Loucy (cell line): ENCODE measurements at regions not wholly inside any gene's neighbourhood (a gene's known extent, or its start where the extent isn't known, plus 50 kb on each side); places are given as distances from the start of the nearest gene placed in this dataset.

Experiments
- H2AFZ ChIP-seq: fragments of 200-600 bp; sonication (generic); 2 replicates; pipeline ENCODE4 v1.6.0; 2016; ENCODE audit warnings: antibody characterized with exemption, mild to moderate bottlenecking, low read length, moderate library complexity
- H3F3A ChIP-seq: fragments of 200-600 bp; 2 replicates; pipeline ENCODE4 v1.6.0; 2016; ENCODE audit warnings: antibody characterized with exemption, low read depth, mild to moderate bottlenecking
- H3K27me3 ChIP-seq: fragments of 200-600 bp; sonication (generic); 2 replicates; pipeline ENCODE4 v1.6.1; 2014; ENCODE audit warnings: low read length, mild to moderate bottlenecking; ENCODE audit not compliant: insufficient read depth, poor library complexity, severe bottlenecking
- H3K36me3 ChIP-seq: fragments of 200-600 bp; sonication (generic); 2 replicates; pipeline ENCODE4 v1.6.1; 2016; ENCODE audit warnings: low read length; ENCODE audit not compliant: insufficient read depth
- H3K4me1 ChIP-seq: fragments of 200-600 bp; sonication (generic); 2 replicates; pipeline ENCODE4 v1.5.1; 2014; ENCODE audit warnings: low read length, mild to moderate bottlenecking; ENCODE audit not compliant: insufficient read depth, poor library complexity, severe bottlenecking
- H3K4me2 ChIP-seq: fragments of 200-600 bp; sonication (generic); 2 replicates; pipeline ENCODE4 v1.6.0; 2014; ENCODE audit warnings: antibody characterized with exemption, low read length, low read depth, mild to moderate bottlenecking; ENCODE audit not compliant: poor library complexity, severe bottlenecking
- H3K4me3 ChIP-seq: fragments of 200-600 bp; sonication (generic); 2 replicates; pipeline ENCODE4 v1.5.1; 2014; ENCODE audit warnings: low read length, mild to moderate bottlenecking, mixed read lengths; ENCODE audit not compliant: poor library complexity, severe bottlenecking
- H3K79me2 ChIP-seq: fragments of 200-600 bp; sonication (generic); 2 replicates; pipeline ENCODE4 v1.6.1; 2014; ENCODE audit warnings: low read length; ENCODE audit not compliant: insufficient read depth
- H3K9ac ChIP-seq: fragments of 200-600 bp; sonication (generic); 2 replicates; pipeline ENCODE4 v1.6.0; 2014; ENCODE audit warnings: mild to moderate bottlenecking, low read depth, low read length, moderate library complexity; ENCODE audit not compliant: poor library complexity, severe bottlenecking
- H3K9me2 ChIP-seq: fragments of 200-600 bp; sonication (generic); replicated peaks from 2 replicates; pipeline ENCODE4 v1.6.1; 2016; ENCODE audit warnings: low read depth, low read length, mixed read lengths
- H3K9me3 ChIP-seq: fragments of 200-600 bp; sonication (generic); 2 replicates; pipeline ENCODE4 v1.6.1; 2014; ENCODE audit warnings: mild to moderate bottlenecking, antibody characterized with exemption, low read length, low read depth; ENCODE audit not compliant: insufficient read depth
- H4K20me1 ChIP-seq: fragments of 200-600 bp; sonication (generic); 2 replicates; pipeline ENCODE4 v1.6.0; 2014; ENCODE audit warnings: antibody characterized with exemption, low read length, mild to moderate bottlenecking; ENCODE audit not compliant: insufficient read depth, poor library complexity, severe bottlenecking
- CTCF ChIP-seq: fragments of 200-600 bp; sonication (generic); conservative IDR thresholded peaks from 2 replicates; pipeline ENCODE4 v1.5.1; 2014; ENCODE audit warnings: mild to moderate bottlenecking, antibody characterized with exemption, low read length
- EZH2phosphoT487 ChIP-seq: fragments of 200-600 bp; IDR thresholded peaks from 2 replicates; pipeline ENCODE4 v1.6.1; 2018; ENCODE audit warnings: antibody characterized with exemption, mild to moderate bottlenecking, moderate library complexity, borderline replicate concordance

GRCh38 chr3:74273091-74273490 is 341.4 kb downstream of the CNTN3 start:
- no peaks in the 10 kb centered on the region for H3K27me3 ChIP-seq
- TF ChIP-seq EZH2phosphoT487 (no peak), CTCF (no peak)

GRCh38 chr3:74271541-74271940 is 342.9 kb downstream of the CNTN3 start:
- Histone ChIP-seq H2AFZ (no peak overlapping the region), H3K9me3 (no peaks in the 10 kb centered on the region), H3K79me2 (no peaks in the 10 kb centered on the region), H4K20me1 (no peaks in the 10 kb centered on the region), H3K4me2 (no peak overlapping the region), H3K4me1 (no peaks in the 10 kb centered on the region), H3F3A (no peaks in the 10 kb centered on the region), H3K9ac (no peak overlapping the region), H3K36me3 (no peaks in the 10 kb centered on the region), H3K4me3 (no peak overlapping the region), H3K27me3 (no peaks in the 10 kb centered on the region), H3K9me2 (no peaks in the 10 kb centered on the region)
- TF ChIP-seq CTCF (no peak), EZH2phosphoT487 (no peak)

More at GRCh38 chr3:74273091-74273490, 341.4 kb downstream of the CNTN3 start:
- Histone ChIP-seq H3K4me1 (no peaks in the 10 kb centered on the region), H3K9me3 (no peaks in the 10 kb centered on the region), H2AFZ (no peak overlapping the region), H3F3A (no peaks in the 10 kb centered on the region), H4K20me1 (no peaks in the 10 kb centered on the region), H3K4me2 (no peak overlapping the region), H3K4me3 (no peak overlapping the region), H3K9me2 (no peaks in the 10 kb centered on the region), H3K79me2 (no peaks in the 10 kb centered on the region), H3K36me3 (no peaks in the 10 kb centered on the region), H3K9ac (no peak overlapping the region)

GRCh38 chr3:74269689-74270088 is 344.8 kb downstream of the CNTN3 start:
- H2AFZ ChIP-seq, result no peak overlapping the region

More at GRCh38 chr3:74269689-74270088, 344.8 kb downstream of the CNTN3 start:
- Histone ChIP-seq H3K9me3 (no peaks in the 10 kb centered on the region), H3K4me3 (no peak overlapping the region), H3K9me2 (no peaks in the 10 kb centered on the region), H3F3A (no peaks in the 10 kb centered on the region), H3K4me2 (no peak overlapping the region), H4K20me1 (no peaks in the 10 kb centered on the region), H3K9ac (no peak overlapping the region), H3K36me3 (no peaks in the 10 kb centered on the region), H3K27me3 (no peaks in the 10 kb centered on the region), H3K79me2 (no peaks in the 10 kb centered on the region), H3K4me1 (no peaks in the 10 kb centered on the region)
- TF ChIP-seq CTCF (no peak), EZH2phosphoT487 (no peak)
